Panc1 (cell line): ENCODE measurements at regions not wholly inside any gene's neighbourhood (a gene's known extent, or its start where the extent isn't known, plus 50 kb on each side); places are given as distances from the start of the nearest gene placed in this dataset.

Experiments
- ATAC-seq: fragments of 200-7000 bp; cut with Tn5 transposase; 2 replicates; pipeline ENCODE4 v1.9.1; 2020; ENCODE audit warnings: mild to moderate bottlenecking, moderate library complexity
- BruUV-seq: library from RNA; stranded (reverse); fragments of 400-500 nt; replicated peaks from 2 replicates; lab custom pipeline; 2021; lab: Mats Ljungman, UMichigan
- CTCF ChIA-PET: fragments of 300-600 bp; sonication (Branson Sonifier 250); formaldehyde crosslinking; loops from one replicate; lab custom pipeline; 2022; ENCODE audit warnings: antibody characterized with exemption; lab: Charles Lee
- POLR2A ChIA-PET: fragments of 300-600 bp; sonication (Branson Sonifier 250); formaldehyde crosslinking; loops from one replicate; lab custom pipeline; 2022; ENCODE audit warnings: antibody characterized with exemption; lab: Charles Lee
- DNase-seq: peaks from one replicate; pipeline ENCODE4 v3.0.0-alpha.2; 2010; ENCODE audit warnings: low read depth, low spot score
- H3K27ac ChIP-seq: 2 replicates; pipeline ENCODE4 v1.5.1; 2011; ENCODE audit warnings: mild to moderate bottlenecking, low read length, inconsistent platforms
- H3K27me3 ChIP-seq: fragments of 200-500 bp; sonication (Bioruptor generic); 2 replicates; pipeline ENCODE4 v1.6.0; 2014; ENCODE audit warnings: low read length, inconsistent platforms; ENCODE audit not compliant: control insufficient read depth, insufficient read depth
- H3K36me3 ChIP-seq: fragments of 200-500 bp; sonication (Bioruptor generic); 2 replicates; pipeline ENCODE4 v1.5.1; 2014; ENCODE audit warnings: inconsistent platforms, mild to moderate bottlenecking, low read length, moderate library complexity; ENCODE audit not compliant: control insufficient read depth, insufficient read depth
- H3K4me1 ChIP-seq: 2 replicates; pipeline ENCODE4 v1.5.1; 2011; ENCODE audit warnings: inconsistent platforms, mild to moderate bottlenecking, low read length, moderate library complexity; ENCODE audit not compliant: control insufficient read depth, insufficient read depth
- H3K4me3 ChIP-seq, 2 experiments: 2 replicates each; pipeline ENCODE4 v1.5.1; 2011 to 2012; ENCODE audit warnings: low read depth in 2 of 2, low read length in 2 of 2, mild to moderate bottlenecking in 2 of 2, inconsistent platforms in 1 of 2, moderate library complexity in 1 of 2
- H3K9me3 ChIP-seq: fragments of 200-500 bp; sonication (Bioruptor generic); 2 replicates; pipeline ENCODE4 v1.5.1; 2014; ENCODE audit warnings: low read depth, mild to moderate bottlenecking, inconsistent platforms, low read length, moderate library complexity; ENCODE audit not compliant: control insufficient read depth, insufficient read depth
- POLR2AphosphoS5 ChIP-seq: IDR thresholded peaks from 2 replicates; pipeline ENCODE4 v1.6.1; 2012; ENCODE audit warnings: mild to moderate bottlenecking, low read depth, low read length, moderate library complexity
- SIN3A ChIP-seq: IDR thresholded peaks from 2 replicates; pipeline ENCODE4 v1.6.1; 2012; ENCODE audit warnings: low read depth, mild to moderate bottlenecking, low read length, moderate library complexity, borderline replicate concordance; ENCODE audit not compliant: insufficient read depth
- TCF7L2 ChIP-seq: IDR thresholded peaks from 2 replicates; pipeline ENCODE4 v1.6.1; 2011; ENCODE audit warnings: mild to moderate bottlenecking, low read depth, low read length, inconsistent platforms
- in situ Hi-C: cut with HindIII; loops from 2 replicates; pipeline ENCODE4 v1.10.0; 2016; ENCODE audit warnings: low sequenced_read_pairs, low pct_unique_long_range_greater_than_20kb
- intact Hi-C: fragments of 100-400 bp; cut with micrococcal nuclease; formaldehyde crosslinking; loops from one replicate; pipeline ENCODE4 v1.10.0; 2022; ENCODE audit not compliant: unreplicated experiment
- TF ChIP-seq, protein P1 (sequence below): fragments of 450-650 bp; IDR thresholded peaks from 2 replicates; pipeline ENCODE4 v1.5.1; 2017; ENCODE audit warnings: mild to moderate bottlenecking
- TF ChIP-seq, protein P2 (sequence below), 2 experiments: IDR thresholded peaks; 2 replicates each; pipeline ENCODE4 v1.6.1; 2011 to 2012; ENCODE audit warnings: low read depth in 2 of 2, control low read depth in 1 of 2, low read length in 1 of 2, mild to moderate bottlenecking in 1 of 2, moderate library complexity in 1 of 2; ENCODE audit not compliant: insufficient read depth in 1 of 2

GRCh38 chr13:40352380-40352778 lies 314.1 kb downstream of the FOXO1 start:
- CTCF ChIA-PET = no interaction called here
- Histone ChIP-seq H3K27ac (no peak overlapping the region), H3K27me3 (no peaks in the 10 kb centered on the region), H3K9me3 (no peaks in the 10 kb centered on the region), H3K4me3 (no peak overlapping the region), H3K4me1 (no peaks in the 10 kb centered on the region), H3K36me3 (no peaks in the 10 kb centered on the region)
- BruUV-seq = no TSS peak
- ATAC-seq (no peak), DNase-seq (no peak)
- TF ChIP-seq, protein P1, sequence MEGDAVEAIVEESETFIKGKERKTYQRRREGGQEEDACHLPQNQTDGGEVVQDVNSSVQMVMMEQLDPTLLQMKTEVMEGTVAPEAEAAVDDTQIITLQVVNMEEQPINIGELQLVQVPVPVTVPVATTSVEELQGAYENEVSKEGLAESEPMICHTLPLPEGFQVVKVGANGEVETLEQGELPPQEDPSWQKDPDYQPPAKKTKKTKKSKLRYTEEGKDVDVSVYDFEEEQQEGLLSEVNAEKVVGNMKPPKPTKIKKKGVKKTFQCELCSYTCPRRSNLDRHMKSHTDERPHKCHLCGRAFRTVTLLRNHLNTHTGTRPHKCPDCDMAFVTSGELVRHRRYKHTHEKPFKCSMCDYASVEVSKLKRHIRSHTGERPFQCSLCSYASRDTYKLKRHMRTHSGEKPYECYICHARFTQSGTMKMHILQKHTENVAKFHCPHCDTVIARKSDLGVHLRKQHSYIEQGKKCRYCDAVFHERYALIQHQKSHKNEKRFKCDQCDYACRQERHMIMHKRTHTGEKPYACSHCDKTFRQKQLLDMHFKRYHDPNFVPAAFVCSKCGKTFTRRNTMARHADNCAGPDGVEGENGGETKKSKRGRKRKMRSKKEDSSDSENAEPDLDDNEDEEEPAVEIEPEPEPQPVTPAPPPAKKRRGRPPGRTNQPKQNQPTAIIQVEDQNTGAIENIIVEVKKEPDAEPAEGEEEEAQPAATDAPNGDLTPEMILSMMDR = no peak
- TF ChIP-seq, protein P2, sequence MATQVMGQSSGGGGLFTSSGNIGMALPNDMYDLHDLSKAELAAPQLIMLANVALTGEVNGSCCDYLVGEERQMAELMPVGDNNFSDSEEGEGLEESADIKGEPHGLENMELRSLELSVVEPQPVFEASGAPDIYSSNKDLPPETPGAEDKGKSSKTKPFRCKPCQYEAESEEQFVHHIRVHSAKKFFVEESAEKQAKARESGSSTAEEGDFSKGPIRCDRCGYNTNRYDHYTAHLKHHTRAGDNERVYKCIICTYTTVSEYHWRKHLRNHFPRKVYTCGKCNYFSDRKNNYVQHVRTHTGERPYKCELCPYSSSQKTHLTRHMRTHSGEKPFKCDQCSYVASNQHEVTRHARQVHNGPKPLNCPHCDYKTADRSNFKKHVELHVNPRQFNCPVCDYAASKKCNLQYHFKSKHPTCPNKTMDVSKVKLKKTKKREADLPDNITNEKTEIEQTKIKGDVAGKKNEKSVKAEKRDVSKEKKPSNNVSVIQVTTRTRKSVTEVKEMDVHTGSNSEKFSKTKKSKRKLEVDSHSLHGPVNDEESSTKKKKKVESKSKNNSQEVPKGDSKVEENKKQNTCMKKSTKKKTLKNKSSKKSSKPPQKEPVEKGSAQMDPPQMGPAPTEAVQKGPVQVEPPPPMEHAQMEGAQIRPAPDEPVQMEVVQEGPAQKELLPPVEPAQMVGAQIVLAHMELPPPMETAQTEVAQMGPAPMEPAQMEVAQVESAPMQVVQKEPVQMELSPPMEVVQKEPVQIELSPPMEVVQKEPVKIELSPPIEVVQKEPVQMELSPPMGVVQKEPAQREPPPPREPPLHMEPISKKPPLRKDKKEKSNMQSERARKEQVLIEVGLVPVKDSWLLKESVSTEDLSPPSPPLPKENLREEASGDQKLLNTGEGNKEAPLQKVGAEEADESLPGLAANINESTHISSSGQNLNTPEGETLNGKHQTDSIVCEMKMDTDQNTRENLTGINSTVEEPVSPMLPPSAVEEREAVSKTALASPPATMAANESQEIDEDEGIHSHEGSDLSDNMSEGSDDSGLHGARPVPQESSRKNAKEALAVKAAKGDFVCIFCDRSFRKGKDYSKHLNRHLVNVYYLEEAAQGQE (IDR thresholded peaks at IDR 0.05; ENCODE audit: insufficient read depth in 1 of 2, low read depth in 2 of 2, low read length in 1 of 2) = no peak
- no peak for TF ChIP-seq TCF7L2
- no peak for TF ChIP-seq POLR2AphosphoS5
- no peak for TF ChIP-seq SIN3A
- in situ Hi-C loops (no loop called here), intact Hi-C loops (no loop called here)
- POLR2A ChIA-PET = no interaction called here

- H3K36me3 ChIP-seq = no peaks in the 10 kb centered on the region
- TF ChIP-seq, protein P1 = no peak
- TF ChIP-seq, protein P2 (IDR thresholded peaks at IDR 0.05; ENCODE audit: insufficient read depth in 1 of 2, low read depth in 2 of 2, low read length in 1 of 2) = no peak
- no peak for TF ChIP-seq TCF7L2
- no peak for TF ChIP-seq SIN3A
- no peak for TF ChIP-seq POLR2AphosphoS5
- intact Hi-C loops = no loop called here
- DNase-seq = no peak
- no peaks in the 10 kb centered on the region for H3K4me1 ChIP-seq
- ATAC-seq = no peak
- POLR2A ChIA-PET = no interaction called here
- no peak overlapping the region for H3K4me3 ChIP-seq
- in situ Hi-C loops = no loop called here
- BruUV-seq = no TSS peak
- H3K27ac ChIP-seq = no peak overlapping the region
- no peaks in the 10 kb centered on the region for H3K27me3 ChIP-seq
- no peaks in the 10 kb centered on the region for H3K9me3 ChIP-seq
- CTCF ChIA-PET = no interaction called here
Measured at GRCh38 chr13:40352802-40353562, 313.5 kb downstream of the FOXO1 start.
